Thymus (tissue), 11 donors: ENCODE measurements at regions not wholly inside any gene's neighbourhood (a gene's known extent, or its start where the extent isn't known, plus 50 kb on each side); places are given as distances from the start of the nearest gene placed in this dataset.

Experiments used
- DNase-seq, 9 donors: peaks; one replicate each; pipeline ENCODE4 v3.0.0-alpha.2; 2013; ENCODE audit warnings: low spot score in 9 of 9, low read depth in 6 of 9, missing footprints in 1 of 9
- H3K27ac ChIP-seq, 2 donors: one replicate each; pipeline ENCODE4 v1.5.1; 2013; ENCODE audit warnings: control low read depth in 1 of 2, low read depth in 1 of 2, low read length in 1 of 2, mild to moderate bottlenecking in 1 of 2, moderate library complexity in 1 of 2
- H3K27me3 ChIP-seq, 2 donors: one replicate each; pipeline ENCODE4 v1.5.1; 2013; ENCODE audit warnings: low read length in 1 of 2; ENCODE audit not compliant: control insufficient read depth in 2 of 2, insufficient read depth in 1 of 2
- H3K36me3 ChIP-seq, 2 donors: one replicate each; pipeline ENCODE4 v1.5.1; 2013; ENCODE audit warnings: low read length in 1 of 2, mild to moderate bottlenecking in 1 of 2, moderate library complexity in 1 of 2; ENCODE audit not compliant: control insufficient read depth in 2 of 2, insufficient read depth in 2 of 2
- H3K4me1 ChIP-seq, 2 donors: one replicate each; pipeline ENCODE4 v1.5.1; 2013; ENCODE audit warnings: low read length in 2 of 2; ENCODE audit not compliant: control insufficient read depth in 2 of 2, insufficient read depth in 2 of 2
- H3K4me3 ChIP-seq, 2 donors: one replicate each; pipeline ENCODE4 v1.5.1; 2013; ENCODE audit warnings: low read length in 2 of 2, control low read depth in 1 of 2, mild to moderate bottlenecking in 1 of 2
- H3K9me3 ChIP-seq, 2 donors: one replicate each; pipeline ENCODE4 v1.5.1; 2013; ENCODE audit warnings: low read length in 1 of 2, mild to moderate bottlenecking in 1 of 2; ENCODE audit not compliant: control insufficient read depth in 2 of 2, insufficient read depth in 1 of 2
- WGBS: extraction: QIAGEN DNeasy Blood & Tissue Kit; methylation state at CpG from one replicate; pipeline ENCODE4 v1.1.7; 2013; 5-methylcytosine and 5-hydroxymethylcytosine counted together
- donor health status: healthy.

DNA sequence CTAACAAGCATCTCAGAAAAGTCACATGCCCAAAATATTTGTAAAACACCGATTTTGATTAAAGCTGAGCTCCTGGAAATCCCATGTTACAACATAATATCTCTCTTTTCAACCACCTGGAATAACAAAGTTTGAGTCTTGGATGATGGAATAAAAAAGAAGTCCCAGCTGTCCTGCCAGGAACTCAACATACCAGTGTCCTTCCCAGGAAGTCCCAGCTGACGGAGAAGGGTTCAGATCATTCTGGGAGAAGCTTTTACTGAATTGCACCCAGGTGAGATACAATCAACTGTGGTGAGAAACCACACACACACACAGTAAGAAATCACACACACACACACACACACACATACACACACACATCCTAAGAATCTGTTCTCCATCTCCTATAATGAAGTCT is 413.1 kb upstream of the PKDCC start:
- WGBS = 86% methylated on average over 2 of the region's 2 CpGs
- no peaks in the 10 kb centered on the region for H3K27me3 ChIP-seq
- no peaks in the 10 kb centered on the region for H3K4me1 ChIP-seq
- no peak for DNase-seq
- H3K4me3 ChIP-seq = no peak overlapping the region
- no peaks in the 10 kb centered on the region for H3K36me3 ChIP-seq
- peaks cover 0 to 8% of the 10 kb centered on the region in 2 donors for H3K9me3 ChIP-seq
- no peak overlapping the region for H3K27ac ChIP-seq

DNA sequence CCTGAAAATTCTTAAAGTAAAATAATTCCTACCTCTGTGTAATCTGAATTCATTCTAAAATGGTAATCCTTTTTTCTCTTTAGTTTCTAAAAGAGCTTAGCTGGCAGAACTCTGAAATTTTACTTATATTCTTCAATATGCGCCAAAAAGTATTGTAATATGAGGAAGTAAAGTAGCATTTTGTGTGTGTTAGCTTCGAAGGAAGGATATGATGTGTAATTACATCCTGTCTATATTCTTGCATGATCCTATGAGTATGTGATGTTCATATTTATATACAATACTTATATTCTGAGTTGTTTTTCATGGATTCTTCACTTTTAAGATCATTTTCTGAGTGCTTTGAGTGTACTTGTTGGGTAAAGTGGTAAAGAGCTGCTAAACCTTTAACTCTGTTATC is 402.9 kb upstream of the PKDCC start:
- H3K4me1 ChIP-seq = no peaks in the 10 kb centered on the region
- H3K9me3 ChIP-seq = no peaks in the 10 kb centered on the region
- H3K36me3 ChIP-seq = no peaks in the 10 kb centered on the region
- H3K4me3 ChIP-seq = no peak overlapping the region
- DNase-seq = no peak
- WGBS = 67% methylated on average over 2 of the region's 2 CpGs
- no peak overlapping the region for H3K27ac ChIP-seq
- H3K27me3 ChIP-seq = no peaks in the 10 kb centered on the region

DNA sequence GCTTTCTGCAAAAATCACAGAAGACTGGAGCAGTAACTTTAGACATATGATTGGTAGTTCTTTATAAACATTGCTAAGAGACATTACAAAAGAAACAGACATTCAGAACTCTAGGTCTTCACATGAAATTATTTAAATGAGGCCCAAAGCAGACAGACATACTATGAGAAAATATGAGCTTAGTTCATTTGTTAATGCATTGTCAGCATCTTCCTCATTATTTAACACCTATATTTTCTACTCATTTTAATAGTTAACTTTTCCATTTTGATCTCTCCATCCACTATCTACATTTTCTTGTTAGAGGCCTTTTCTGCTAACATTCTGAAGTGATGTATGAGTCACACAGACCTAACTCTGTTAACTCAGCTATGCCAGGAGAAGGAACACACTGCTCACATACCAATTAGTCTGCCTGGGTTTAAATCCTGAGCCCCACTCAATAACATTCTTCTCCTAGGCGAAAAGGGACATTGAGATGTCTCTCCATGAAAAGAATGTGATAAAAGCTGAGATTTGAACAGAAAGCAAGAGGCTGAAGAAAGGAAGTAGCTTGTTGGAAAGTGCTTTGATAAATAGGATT is 400.3 kb upstream of the PKDCC start:
- no peak overlapping the region for H3K27ac ChIP-seq
- H3K4me3 ChIP-seq = no peak overlapping the region
- 97% methylated on average over 1 of the region's 1 CpG for WGBS
- no peak for DNase-seq
- no peaks in the 10 kb centered on the region for H3K9me3 ChIP-seq
- H3K4me1 ChIP-seq = no peaks in the 10 kb centered on the region
- H3K36me3 ChIP-seq = no peaks in the 10 kb centered on the region
- no peaks in the 10 kb centered on the region for H3K27me3 ChIP-seq

DNA sequence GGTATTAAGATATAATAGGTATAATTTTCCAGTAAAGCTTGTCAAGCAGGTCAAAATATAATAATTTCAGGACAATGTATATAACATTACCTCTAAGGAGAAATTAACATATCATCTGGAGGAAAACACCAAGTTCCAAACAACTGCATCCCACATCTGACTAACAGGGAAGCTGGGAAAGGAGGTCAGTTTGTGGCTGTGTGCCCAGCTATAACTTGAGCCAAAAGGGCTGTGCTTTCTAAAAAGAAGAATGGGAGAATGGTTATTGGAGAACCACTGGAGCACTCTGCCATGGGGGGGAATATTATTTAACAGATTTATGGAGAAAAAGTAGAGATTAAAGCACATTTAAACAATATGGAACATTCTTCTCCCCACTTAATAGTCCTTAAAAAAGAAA is 390.6 kb upstream of the PKDCC start:
- Histone ChIP-seq H3K27ac (no peak overlapping the region), H3K4me3 (no peak overlapping the region), H3K9me3 (no peaks in the 10 kb centered on the region), H3K36me3 (no peaks in the 10 kb centered on the region), H3K27me3 (no peaks in the 10 kb centered on the region), H3K4me1 (no peaks in the 10 kb centered on the region)
- no peak for DNase-seq

DNA sequence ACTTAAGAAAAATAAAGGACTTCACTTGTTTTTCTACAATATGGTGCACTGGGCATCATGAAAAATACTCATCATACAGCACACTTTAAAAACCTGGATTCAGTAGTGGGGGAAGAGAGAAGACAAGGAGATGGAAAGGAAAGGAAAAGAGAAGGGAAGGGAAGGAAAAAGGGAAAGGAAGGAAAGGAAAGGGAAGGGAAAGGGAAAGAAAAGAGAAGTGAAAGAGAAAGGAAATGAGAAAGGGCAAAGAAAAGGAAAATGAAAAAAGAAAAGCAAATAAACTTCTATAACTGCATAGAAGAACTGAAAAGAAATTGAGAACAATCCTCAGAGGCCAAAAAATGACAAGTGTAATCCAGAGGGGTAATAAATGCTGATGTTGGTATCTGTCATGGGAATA is 388.1 kb upstream of the PKDCC start:
- H3K27ac ChIP-seq = no peak overlapping the region

DNA sequence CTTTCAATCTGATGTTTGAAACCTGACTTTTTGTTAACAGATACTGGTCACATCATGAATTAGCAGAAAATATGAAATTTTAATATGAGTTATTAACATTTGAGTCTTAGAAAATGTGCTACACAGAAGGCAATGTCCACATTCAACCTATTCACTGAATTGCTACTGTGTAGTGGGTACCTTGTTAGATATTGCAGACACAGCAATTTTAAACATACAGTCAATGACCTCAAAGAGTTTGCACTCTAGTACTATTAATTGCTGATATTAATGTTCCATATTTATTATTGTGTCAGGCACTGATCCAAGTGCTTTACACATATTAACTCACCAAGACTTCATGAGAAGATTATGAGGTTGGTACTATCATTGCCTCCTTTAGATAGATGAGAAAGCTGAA is 385.4 kb upstream of the PKDCC start:
- H3K27me3 ChIP-seq = no peaks in the 10 kb centered on the region
- DNase-seq = no peak
- no peaks in the 10 kb centered on the region for H3K9me3 ChIP-seq
- H3K4me3 ChIP-seq = no peak overlapping the region
- no peak overlapping the region for H3K27ac ChIP-seq
- H3K36me3 ChIP-seq = no peaks in the 10 kb centered on the region
- no peaks in the 10 kb centered on the region for H3K4me1 ChIP-seq

More for the DNA sequence above, 388.1 kb upstream of the PKDCC start:
- H3K4me3 ChIP-seq = no peak overlapping the region
- no peaks in the 10 kb centered on the region for H3K27me3 ChIP-seq
- no peaks in the 10 kb centered on the region for H3K36me3 ChIP-seq
- DNase-seq = no peak
- no peaks in the 10 kb centered on the region for H3K9me3 ChIP-seq
- H3K4me1 ChIP-seq = no peaks in the 10 kb centered on the region

DNA sequence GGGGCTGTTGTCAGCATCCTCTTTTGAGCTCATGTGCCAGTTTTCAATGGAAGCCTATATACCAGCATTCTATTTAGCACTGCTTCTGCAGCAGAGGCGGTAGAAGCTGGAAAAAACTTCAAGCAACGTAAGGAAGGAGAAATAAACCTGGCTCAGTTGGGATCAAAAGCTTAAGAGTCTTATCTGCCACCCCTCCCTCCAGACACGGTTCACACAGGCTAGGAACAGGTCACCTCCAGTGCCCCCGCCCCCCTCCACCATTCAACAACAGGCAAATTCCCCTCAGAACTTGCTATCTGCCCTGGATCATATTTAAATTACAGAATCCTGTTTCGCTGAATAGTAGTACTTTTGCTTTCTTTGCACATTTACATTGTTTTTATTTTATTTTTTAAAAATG is 384.8 kb upstream of the PKDCC start:
- H3K36me3 ChIP-seq = no peaks in the 10 kb centered on the region
- no peaks in the 10 kb centered on the region for H3K9me3 ChIP-seq
- no peak for DNase-seq
- no peak overlapping the region for H3K27ac ChIP-seq
- 92% methylated on average over 5 of the region's 5 CpGs for WGBS
- no peaks in the 10 kb centered on the region for H3K27me3 ChIP-seq
- no peak overlapping the region for H3K4me3 ChIP-seq
- no peaks in the 10 kb centered on the region for H3K4me1 ChIP-seq

DNA sequence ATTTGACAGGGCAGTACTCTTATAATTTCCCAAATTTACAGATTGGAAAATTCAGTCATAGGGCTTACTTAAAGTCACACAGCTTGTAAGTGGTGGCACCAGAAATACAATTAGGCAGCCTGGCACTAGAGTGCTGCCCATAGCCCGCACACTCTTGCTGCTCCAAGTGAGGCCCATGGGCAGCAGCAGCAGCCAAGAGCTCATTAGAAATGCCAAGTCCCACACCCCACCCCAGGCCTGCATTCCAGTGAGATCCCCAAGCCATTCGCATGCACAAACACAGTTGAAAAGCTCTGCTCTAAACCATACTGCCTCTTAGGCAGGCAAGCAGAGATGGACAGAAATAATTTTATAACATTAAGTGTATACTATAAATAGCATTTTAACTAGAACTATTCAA is 379.3 kb upstream of the PKDCC start:
- H3K4me1 ChIP-seq = no peaks in the 10 kb centered on the region
- H3K4me3 ChIP-seq = no peak overlapping the region
- H3K9me3 ChIP-seq = no peaks in the 10 kb centered on the region
- DNase-seq = no peak
- no peaks in the 10 kb centered on the region for H3K36me3 ChIP-seq
- no peak overlapping the region for H3K27ac ChIP-seq
- WGBS = 98% methylated on average over 2 of the region's 2 CpGs
- no peaks in the 10 kb centered on the region for H3K27me3 ChIP-seq

DNA sequence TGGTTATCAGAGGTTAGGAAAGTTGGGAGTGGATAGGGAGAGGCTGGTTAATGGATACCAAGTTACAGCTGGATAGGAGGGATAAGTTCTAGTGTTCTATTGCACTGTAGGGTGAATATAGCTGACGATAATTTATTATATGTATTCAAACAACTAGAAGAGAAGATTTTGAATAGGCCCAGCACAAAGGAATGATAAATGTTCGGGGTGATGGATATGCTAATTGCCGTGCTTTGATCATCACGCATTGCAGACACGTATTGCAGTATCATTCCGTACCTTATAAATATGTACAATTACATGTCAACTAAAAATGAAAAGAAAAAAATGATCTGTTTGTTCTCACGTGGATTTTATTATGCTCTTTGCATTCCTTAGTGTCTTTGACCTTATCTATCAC is 369.2 kb upstream of the PKDCC start:
- no peaks in the 10 kb centered on the region for H3K9me3 ChIP-seq
- no peaks in the 10 kb centered on the region for H3K4me1 ChIP-seq
- H3K4me3 ChIP-seq = no peak overlapping the region
- H3K36me3 ChIP-seq = no peaks in the 10 kb centered on the region
- H3K27ac ChIP-seq = no peak overlapping the region
- no peaks in the 10 kb centered on the region for H3K27me3 ChIP-seq
- 90% methylated on average over 7 of the region's 7 CpGs for WGBS
- DNase-seq = no peak

DNA sequence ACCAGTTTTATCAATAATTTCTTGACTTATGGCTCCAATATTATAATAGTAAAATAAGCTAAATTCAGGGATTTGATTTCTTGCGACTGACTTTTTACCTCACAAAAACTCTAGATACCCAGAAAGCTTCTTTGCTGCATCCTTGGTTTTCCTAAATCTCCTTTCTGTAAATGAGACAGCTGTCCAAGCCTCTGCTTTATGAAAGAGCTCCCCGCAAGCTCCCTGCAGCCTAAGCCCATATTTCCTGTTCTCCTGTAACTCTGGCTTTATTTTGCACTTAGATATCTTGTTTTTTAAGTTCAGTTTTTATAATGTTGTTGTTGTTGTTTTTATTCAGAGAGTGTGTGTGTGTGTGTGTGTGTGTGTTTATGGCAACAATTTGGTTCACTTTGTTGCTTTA is 361.7 kb upstream of the PKDCC start:
- DNase-seq = no peak
- Histone ChIP-seq H3K4me3 (no peak overlapping the region), H3K9me3 (no peaks in the 10 kb centered on the region), H3K4me1 (no peaks in the 10 kb centered on the region), H3K27ac (no peak overlapping the region), H3K27me3 (no peaks in the 10 kb centered on the region), H3K36me3 (no peaks in the 10 kb centered on the region)
- 96% methylated on average over 2 of the region's 2 CpGs for WGBS
